T-helper 17 cell (primary cell): ENCODE measurements at regions not wholly inside any gene's neighbourhood (a gene's known extent, or its start where the extent isn't known, plus 50 kb on each side); places are given as distances from the start of the nearest gene placed in this dataset.

Experiments
- ATAC-seq: fragments of 150-1000 bp; cut with Tn5 transposase; 2 replicates; pipeline ENCODE4 v1.10.0; 2021; ENCODE audit warnings: mild to moderate bottlenecking, moderate library complexity
- DNase-seq, 3 donors: peaks; one replicate each; pipeline versions ENCODE4 v3.0.0 to v3.0.0-alpha.2; 2020 to 2021
- H3K9me3 ChIP-seq: one replicate; pipeline ENCODE4 v1.7.0; 2013; ENCODE audit warnings: low read length, mild to moderate bottlenecking; ENCODE audit not compliant: control insufficient read depth, poor library complexity, severe bottlenecking
- H3K27ac Mint-ChIP-seq: one replicate; pipeline ENCODE4 v1.8.0; 2022; ENCODE audit warnings: mild to moderate bottlenecking, moderate library complexity, mixed read lengths
- H3K27me3 Mint-ChIP-seq: one replicate; pipeline ENCODE4 v1.8.0; 2022; ENCODE audit warnings: mixed read lengths
- H3K36me3 Mint-ChIP-seq: one replicate; pipeline ENCODE4 v1.8.0; 2022; ENCODE audit warnings: low read depth, mixed read lengths
- H3K4me1 Mint-ChIP-seq: one replicate; pipeline ENCODE4 v1.8.0; 2022; ENCODE audit warnings: mild to moderate bottlenecking, mixed read lengths
- H3K4me3 Mint-ChIP-seq: one replicate; pipeline ENCODE4 v1.8.0; 2022; ENCODE audit warnings: mild to moderate bottlenecking, moderate library complexity, mixed read lengths

DNA sequence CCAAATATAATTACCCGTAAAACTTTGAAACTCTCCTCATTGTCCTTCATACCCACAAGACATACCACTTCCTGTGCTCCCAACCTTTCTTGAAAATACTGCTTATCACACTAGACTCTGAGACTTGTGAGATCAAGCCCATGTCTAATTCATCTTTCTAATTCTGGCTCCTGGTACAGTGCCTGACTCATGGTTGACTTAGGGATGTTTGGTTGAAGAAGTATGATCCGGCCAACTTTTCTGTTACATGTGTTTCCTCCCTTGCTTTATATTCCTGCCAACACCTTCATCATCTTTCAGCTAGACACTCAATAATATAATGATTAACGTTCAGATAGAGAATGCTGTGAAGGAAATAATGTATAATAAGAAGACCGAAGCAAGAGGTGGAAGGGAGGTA, 58.2 kb downstream of the MEX3B start:
- no peak overlapping the region for H3K27ac Mint-ChIP-seq
- ATAC-seq: no peak
- H3K27me3 Mint-ChIP-seq: no peaks in the 10 kb centered on the region
- no peaks in the 10 kb centered on the region for H3K4me1 Mint-ChIP-seq
- DNase-seq: no peak
- H3K36me3 Mint-ChIP-seq: no peaks in the 10 kb centered on the region
- no peak overlapping the region for H3K4me3 Mint-ChIP-seq
- H3K9me3 ChIP-seq: peaks cover 7% of the 10 kb centered on the region

GRCh38 chr15:81983497-81983896, 62.3 kb downstream of the MEX3B start:
- H3K4me3 Mint-ChIP-seq: no peak overlapping the region
- H3K36me3 Mint-ChIP-seq: no peaks in the 10 kb centered on the region
- H3K4me1 Mint-ChIP-seq: no peaks in the 10 kb centered on the region
- no peak for ATAC-seq
- H3K27me3 Mint-ChIP-seq: no peaks in the 10 kb centered on the region
- H3K9me3 ChIP-seq: no peaks in the 10 kb centered on the region
- no peak overlapping the region for H3K27ac Mint-ChIP-seq
- no peak for DNase-seq

DNA sequence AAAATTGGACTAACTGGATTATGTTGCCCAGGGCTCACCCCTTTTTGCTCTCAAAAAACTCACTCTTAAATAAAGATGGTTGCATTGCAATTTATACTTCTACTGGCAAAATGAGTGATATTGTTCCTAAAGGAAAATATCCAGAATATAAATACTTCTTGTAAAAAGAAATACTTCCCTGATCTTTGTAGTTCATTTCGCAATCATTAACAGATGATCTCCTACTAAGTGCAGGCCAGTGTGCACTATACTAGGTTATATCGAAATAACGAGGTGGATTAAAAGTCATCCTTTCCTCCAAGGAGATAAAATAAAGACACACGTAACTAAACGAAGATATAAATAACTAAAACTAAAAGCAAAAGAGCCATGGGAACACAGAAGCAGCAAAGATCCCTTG, 63.0 kb downstream of the MEX3B start:
- Mint-ChIP-seq H3K4me1 (no peaks in the 10 kb centered on the region), H3K36me3 (no peaks in the 10 kb centered on the region), H3K27me3 (no peaks in the 10 kb centered on the region), H3K27ac (no peak overlapping the region), H3K4me3 (no peak overlapping the region)
- H3K9me3 ChIP-seq: no peaks in the 10 kb centered on the region
- no peak for DNase-seq
- ATAC-seq: no peak

- Mint-ChIP-seq H3K4me3 (no peak overlapping the region), H3K36me3 (no peaks in the 10 kb centered on the region), H3K4me1 (no peaks in the 10 kb centered on the region), H3K27me3 (no peaks in the 10 kb centered on the region), H3K27ac (no peak overlapping the region)
- H3K9me3 ChIP-seq: no peaks in the 10 kb centered on the region
- DNase-seq (no peak), ATAC-seq (no peak)
Observed at GRCh38 chr15:81981908-81982307, 63.9 kb downstream of the MEX3B start.

DNA sequence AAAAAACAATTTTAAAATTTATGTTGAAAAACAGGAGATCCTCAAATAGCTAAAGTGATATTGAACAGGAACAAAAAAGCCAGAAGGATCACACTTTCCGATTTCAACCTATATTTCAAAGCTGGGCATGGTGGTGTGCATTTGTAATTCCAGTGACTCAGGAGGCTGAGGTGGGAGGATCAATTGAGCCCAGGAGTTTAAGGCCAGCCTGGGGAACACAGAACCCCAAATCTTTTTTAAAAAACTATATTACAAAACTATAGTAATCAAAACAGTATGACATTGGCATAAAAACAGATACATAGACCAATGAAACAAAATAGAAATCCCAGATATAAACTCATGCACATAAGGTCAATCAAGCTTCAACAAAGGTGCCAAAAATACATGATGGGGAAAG, 68.4 kb downstream of the MEX3B start:
- no peaks in the 10 kb centered on the region for H3K4me1 Mint-ChIP-seq
- no peaks in the 10 kb centered on the region for H3K27me3 Mint-ChIP-seq
- ATAC-seq: no peak
- no peak overlapping the region for H3K27ac Mint-ChIP-seq
- DNase-seq: no peak
- no peaks in the 10 kb centered on the region for H3K36me3 Mint-ChIP-seq
- H3K9me3 ChIP-seq: no peaks in the 10 kb centered on the region
- no peak overlapping the region for H3K4me3 Mint-ChIP-seq

DNA sequence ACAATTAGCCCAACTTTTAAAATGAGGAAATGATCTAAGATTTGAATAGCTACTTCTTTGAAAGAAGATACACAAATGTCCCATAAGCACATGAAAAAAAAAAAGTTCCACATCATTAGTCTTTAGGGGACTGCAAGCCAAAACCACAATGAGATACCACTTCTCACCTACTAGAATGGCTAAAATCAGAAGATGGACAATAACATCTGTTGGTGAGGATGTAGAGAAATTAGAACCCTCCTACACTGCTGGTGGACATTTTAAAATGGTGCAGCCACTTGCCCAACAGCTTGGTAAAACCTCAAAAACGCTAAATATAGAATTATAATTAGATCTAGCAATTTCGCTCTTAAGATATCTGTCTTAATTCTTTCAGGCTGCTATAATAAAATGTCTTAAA, 77.1 kb downstream of the MEX3B start:
- H3K27me3 Mint-ChIP-seq: peaks cover 13% of the 10 kb centered on the region
- ATAC-seq (no peak), DNase-seq (no peak)
- H3K4me1 Mint-ChIP-seq: no peaks in the 10 kb centered on the region
- no peaks in the 10 kb centered on the region for H3K36me3 Mint-ChIP-seq
- H3K9me3 ChIP-seq: no peaks in the 10 kb centered on the region
- no peak overlapping the region for H3K4me3 Mint-ChIP-seq
- no peak overlapping the region for H3K27ac Mint-ChIP-seq

DNA sequence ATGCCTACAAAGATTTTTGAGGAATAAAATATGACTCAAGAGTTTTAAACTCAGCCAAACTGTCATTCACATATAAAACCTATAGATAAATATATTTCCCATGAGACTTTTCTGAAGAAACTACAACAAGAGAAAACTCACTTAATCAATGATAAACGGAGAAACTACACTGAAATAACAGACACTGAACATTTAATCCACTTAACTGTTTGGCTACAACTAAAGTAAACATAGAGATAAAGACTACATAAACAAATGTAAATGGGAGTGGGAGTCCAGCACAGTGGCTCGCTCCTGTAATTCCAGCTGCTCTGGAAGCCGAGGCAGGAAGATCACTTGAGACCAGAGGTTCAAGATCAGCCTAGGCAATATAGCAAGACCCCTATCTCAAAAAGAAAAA, 79.2 kb downstream of the MEX3B start:
- ATAC-seq (no peak), DNase-seq (no peak)
- Mint-ChIP-seq H3K36me3 (no peaks in the 10 kb centered on the region), H3K27ac (no peak overlapping the region), H3K4me3 (no peak overlapping the region), H3K27me3 (peaks cover 24% of the 10 kb centered on the region), H3K4me1 (no peaks in the 10 kb centered on the region)
- no peaks in the 10 kb centered on the region for H3K9me3 ChIP-seq

DNA sequence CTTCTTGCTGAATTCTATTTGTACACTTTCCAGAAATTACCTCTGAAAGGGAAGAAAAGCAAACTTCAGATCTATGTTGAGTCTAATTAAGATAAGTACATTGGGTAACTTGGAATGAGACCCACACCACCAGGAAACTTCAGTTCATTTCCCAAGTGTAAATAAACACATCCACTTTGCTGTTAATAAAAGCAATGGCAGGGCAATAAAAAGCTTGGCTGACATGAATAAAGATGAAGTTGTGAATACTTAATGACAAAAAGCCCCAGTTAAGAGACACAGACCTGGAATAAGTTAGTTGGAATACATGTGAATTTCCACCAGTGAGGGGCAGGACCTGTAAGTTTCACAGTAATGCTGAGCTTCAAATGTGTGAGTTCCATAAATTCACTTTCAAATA, 83.3 kb downstream of the MEX3B start:
- DNase-seq: no peak
- Mint-ChIP-seq H3K4me3 (no peak overlapping the region), H3K4me1 (no peaks in the 10 kb centered on the region), H3K27ac (no peak overlapping the region), H3K36me3 (no peaks in the 10 kb centered on the region), H3K27me3 (peaks cover 25% of the 10 kb centered on the region)
- no peaks in the 10 kb centered on the region for H3K9me3 ChIP-seq
- ATAC-seq: no peak

DNA sequence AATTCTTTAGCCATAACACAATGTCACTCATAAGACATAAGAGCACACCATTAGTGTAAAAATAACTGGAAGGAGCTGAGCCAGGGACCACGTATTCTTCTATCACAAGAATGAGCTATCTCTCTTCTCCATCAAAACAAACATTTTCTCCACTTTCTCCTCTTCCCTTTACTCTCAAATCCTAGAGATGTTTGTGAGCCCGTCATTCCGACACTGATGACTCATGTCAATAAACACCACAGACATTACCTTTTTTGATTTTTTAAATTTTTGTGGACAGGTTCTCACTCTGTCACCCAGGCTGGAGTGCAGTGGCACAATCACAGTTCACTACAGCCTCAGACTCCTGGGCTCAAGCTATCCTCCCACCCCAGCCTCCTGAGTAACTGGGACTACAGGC, 86.6 kb downstream of the MEX3B start:
- H3K4me3 Mint-ChIP-seq: no peak overlapping the region
- H3K27me3 Mint-ChIP-seq: peaks cover 28% of the 10 kb centered on the region
- DNase-seq (no peak), ATAC-seq (no peak)
- H3K36me3 Mint-ChIP-seq: no peaks in the 10 kb centered on the region
- H3K27ac Mint-ChIP-seq: no peak overlapping the region
- no peaks in the 10 kb centered on the region for H3K4me1 Mint-ChIP-seq
- H3K9me3 ChIP-seq: no peaks in the 10 kb centered on the region

DNA sequence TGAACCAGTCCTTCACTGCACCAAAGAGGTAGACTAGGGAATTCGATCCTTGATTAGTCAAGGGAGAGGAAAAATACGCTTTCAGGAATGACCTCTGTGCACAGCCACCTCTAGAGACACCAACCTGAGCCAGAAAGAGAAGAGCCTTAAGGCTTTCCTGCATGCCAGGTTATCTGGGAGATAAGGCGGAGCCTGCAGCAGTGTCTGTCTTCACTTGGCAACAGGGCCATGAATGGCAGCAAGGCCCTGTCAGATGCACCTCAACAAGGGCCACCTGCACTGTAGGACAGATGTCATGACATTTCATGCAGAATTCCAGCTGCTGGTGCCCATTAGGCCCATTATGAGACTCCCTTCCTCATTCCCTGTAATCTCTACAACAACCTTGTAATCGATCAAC, 88.1 kb downstream of the MEX3B start:
- Mint-ChIP-seq H3K4me3 (no peak overlapping the region), H3K36me3 (no peaks in the 10 kb centered on the region), H3K4me1 (no peaks in the 10 kb centered on the region), H3K27ac (no peak overlapping the region), H3K27me3 (peaks cover 24% of the 10 kb centered on the region)
- no peak for ATAC-seq
- no peak for DNase-seq
- no peaks in the 10 kb centered on the region for H3K9me3 ChIP-seq

- H3K4me3 Mint-ChIP-seq: no peak overlapping the region
- H3K36me3 Mint-ChIP-seq: no peaks in the 10 kb centered on the region
- H3K27me3 Mint-ChIP-seq: peaks cover 30% of the 10 kb centered on the region
- no peaks in the 10 kb centered on the region for H3K9me3 ChIP-seq
- H3K4me1 Mint-ChIP-seq: no peaks in the 10 kb centered on the region
- DNase-seq: no peak
- no peak overlapping the region for H3K27ac Mint-ChIP-seq
- ATAC-seq: no peak
Observed at GRCh38 chr15:81955382-81956062, 90.3 kb downstream of the MEX3B start.

DNA sequence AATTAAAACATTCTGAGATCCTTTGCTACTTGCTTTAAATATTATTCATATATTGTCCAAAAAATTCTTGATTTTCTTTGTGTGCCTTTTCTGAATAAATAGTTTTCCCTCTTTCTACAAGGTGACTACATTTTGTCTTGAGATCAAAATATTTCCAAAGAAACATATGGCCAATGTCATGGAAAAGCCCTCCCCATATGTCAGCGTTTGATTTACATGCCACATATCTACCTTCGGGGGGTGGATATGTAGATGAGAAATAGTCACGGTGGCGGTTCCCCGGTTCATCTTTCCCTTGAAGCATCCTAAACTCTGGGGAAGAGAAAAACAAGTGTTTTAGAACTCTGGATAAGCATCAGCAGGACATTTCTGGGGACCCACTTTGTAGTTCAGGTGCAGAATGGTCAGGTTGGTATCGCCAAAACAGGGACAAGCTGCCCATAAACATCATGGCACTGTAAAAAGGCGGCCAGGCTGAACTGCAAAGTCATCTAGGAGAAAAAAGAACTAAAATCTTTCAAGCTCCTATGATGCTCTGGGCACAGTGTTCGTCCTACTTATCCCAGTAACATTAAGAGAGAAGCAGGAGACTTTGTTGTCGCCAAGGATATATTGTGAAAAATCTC, 91.5 kb downstream of the MEX3B start:
- no peak for ATAC-seq
- H3K36me3 Mint-ChIP-seq: no peaks in the 10 kb centered on the region

GRCh38 chr15:81950841-81951414, 94.9 kb downstream of the MEX3B start:
- Mint-ChIP-seq H3K4me3 (no peak overlapping the region), H3K27me3 (peaks cover 41% of the 10 kb centered on the region), H3K4me1 (no peaks in the 10 kb centered on the region), H3K27ac (no peak overlapping the region), H3K36me3 (peaks cover 3% of the 10 kb centered on the region)
- DNase-seq (no peak), ATAC-seq (no peak)
- H3K9me3 ChIP-seq: no peaks in the 10 kb centered on the region

More for the DNA sequence above, 91.5 kb downstream of the MEX3B start:
- Mint-ChIP-seq H3K27me3 (peaks cover 38% of the 10 kb centered on the region), H3K27ac (no peak overlapping the region), H3K4me3 (no peak overlapping the region), H3K4me1 (no peaks in the 10 kb centered on the region)
- no peaks in the 10 kb centered on the region for H3K9me3 ChIP-seq
- DNase-seq: no peak

DNA sequence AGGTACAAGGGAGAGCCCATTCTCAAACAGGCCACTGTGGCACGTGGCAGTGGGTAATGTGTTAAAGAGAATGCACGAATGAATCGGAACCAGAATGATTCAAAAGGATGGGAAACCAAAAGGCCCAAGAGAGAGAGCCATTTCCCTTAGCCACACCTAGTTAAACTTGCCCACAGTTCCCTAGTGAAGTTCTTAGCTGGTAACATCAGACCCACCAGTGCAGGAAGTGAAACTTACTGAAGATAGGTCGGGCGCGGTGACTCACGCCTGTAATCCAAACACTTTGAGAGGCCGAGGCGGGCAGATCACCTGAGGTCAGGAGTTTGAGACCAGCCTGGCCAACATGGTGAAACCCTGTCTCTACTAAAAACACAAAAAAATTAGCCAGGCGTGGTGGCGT, 97.1 kb downstream of the MEX3B start:
- H3K27ac Mint-ChIP-seq: no peak overlapping the region
- no peaks in the 10 kb centered on the region for H3K4me1 Mint-ChIP-seq
- H3K36me3 Mint-ChIP-seq: peaks cover 3% of the 10 kb centered on the region
- DNase-seq (no peak), ATAC-seq (no peak)
- H3K4me3 Mint-ChIP-seq: no peak overlapping the region
- peaks cover 53% of the 10 kb centered on the region for H3K27me3 Mint-ChIP-seq
- no peaks in the 10 kb centered on the region for H3K9me3 ChIP-seq
